SK-MEL-5 (cell line): ENCODE measurements at regions not wholly inside any gene's neighbourhood (a gene's known extent, or its start where the extent isn't known, plus 50 kb on each side); places are given as distances from the start of the nearest gene placed in this dataset.
"Not testable (repeated sequence)": the region's sequence is repeated elsewhere in the genome, so short reads cannot be mapped to it uniquely, and the experiment has no call there.

Source experiments
- DNase-seq: peaks from one replicate; pipeline ENCODE4 v3.0.0-alpha.2; 2016; ENCODE audit warnings: low read depth, low spot score
- in situ Hi-C: cut with HindIII; loops from 2 replicates; pipeline ENCODE4 v1.10.0; 2016; ENCODE audit warnings: low sequenced_read_pairs, high pct_unique_total_duplicates, low pct_unique_long_range_greater_than_20kb

GRCh38 chr10:9957876-9958275 is 1059.8 kb upstream of the CELF2 start:
- in situ Hi-C loops, DNase-seq: not testable (repeated sequence)

DNA sequence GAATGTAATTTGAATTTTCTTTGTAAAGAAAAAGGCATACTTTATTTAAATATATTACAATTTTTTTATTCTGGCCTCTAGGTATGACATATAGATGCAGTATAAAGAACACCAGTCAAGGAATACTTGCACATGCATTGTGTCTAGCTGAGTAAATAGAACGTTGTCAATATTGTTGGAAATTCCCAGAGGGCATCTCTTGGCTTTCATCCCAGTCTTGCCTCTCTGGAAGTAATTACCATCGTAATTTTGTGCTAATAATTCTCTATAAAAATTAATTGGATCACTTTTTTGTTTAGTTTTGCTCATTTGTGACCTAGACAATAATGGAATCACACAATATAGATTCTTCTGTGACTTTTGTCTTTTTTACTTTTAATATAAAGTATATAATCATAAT is 1052.3 kb upstream of the CELF2 start:
- no peak for DNase-seq
- in situ Hi-C loops: no loop called here

DNA sequence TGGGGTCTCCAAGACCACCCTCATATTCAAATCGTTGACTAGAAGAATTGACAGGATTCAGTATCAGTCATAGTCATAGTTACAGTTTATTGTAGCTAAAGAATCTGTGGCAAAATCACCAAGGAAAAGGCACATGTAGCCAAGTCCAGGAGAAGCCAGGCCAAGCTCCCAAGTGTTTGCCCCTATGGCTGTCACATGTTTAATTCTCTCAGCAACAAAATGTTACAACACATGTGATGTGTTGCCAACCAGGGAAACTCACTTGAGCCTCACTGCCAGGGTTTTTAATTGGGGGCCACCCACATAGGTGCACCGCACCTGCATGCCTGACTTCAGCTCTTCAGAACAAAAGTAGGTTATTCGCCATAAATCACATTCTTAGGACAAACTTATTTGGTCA is 1030.9 kb upstream of the CELF2 start:
- in situ Hi-C loops: no loop called here
- no peak for DNase-seq

- in situ Hi-C loops: no loop called here
- no peak for DNase-seq
Measured at GRCh38 chr10:9987197-9987596, 1030.5 kb upstream of the CELF2 start.

GRCh38 chr10:9992661-9993060 is 1025.0 kb upstream of the CELF2 start:
- in situ Hi-C loops: no loop called here
- no peak for DNase-seq

DNA sequence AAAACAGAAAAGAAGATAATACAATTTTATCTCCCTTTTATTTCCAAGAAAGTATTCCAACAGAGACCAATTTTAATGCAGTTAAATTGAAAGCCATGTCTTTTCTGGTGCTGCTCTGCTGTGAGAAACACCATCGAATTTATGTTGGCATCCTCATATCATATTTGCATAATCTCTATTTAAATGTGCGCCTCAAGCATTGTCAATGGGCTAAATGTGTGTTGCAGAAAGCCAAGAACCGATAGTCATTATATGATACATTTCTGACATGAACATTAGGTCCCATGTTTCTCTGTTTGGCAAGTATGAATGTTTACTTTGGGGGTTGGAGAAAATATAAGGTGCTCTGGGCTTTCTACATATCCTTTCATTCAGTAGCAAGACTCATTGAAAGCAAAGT is 1023.5 kb upstream of the CELF2 start:
- in situ Hi-C loops: no loop called here
- no peak for DNase-seq

- DNase-seq: no peak
- in situ Hi-C loops: no loop called here
Measured at GRCh38 chr10:9999627-10000026, 1018.0 kb upstream of the CELF2 start.

DNA sequence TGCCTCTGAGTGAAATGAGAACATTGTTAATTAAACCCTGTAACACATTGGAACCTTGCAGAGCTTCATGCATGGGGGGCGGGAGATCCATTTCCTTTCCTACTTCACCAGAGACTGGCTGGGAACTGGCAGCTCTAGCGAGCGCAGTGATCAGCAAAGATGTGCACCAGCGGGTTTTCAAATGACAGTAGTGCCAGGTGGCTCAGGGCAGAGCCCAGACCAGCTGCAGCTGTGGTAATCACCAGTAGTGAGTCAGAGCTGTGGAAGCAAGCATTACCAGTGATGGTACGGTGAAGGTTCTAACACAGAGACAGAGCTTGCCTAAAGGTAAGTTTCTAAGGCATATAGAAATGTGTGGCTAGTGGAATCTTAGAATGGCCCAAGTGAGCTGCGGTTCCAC is 1009.7 kb upstream of the CELF2 start:
- in situ Hi-C loops: no loop called here
- DNase-seq: no peak

GRCh38 chr10:10010397-10010796 is 1007.3 kb upstream of the CELF2 start:
- in situ Hi-C loops: no loop called here
- DNase-seq: no peak

DNA sequence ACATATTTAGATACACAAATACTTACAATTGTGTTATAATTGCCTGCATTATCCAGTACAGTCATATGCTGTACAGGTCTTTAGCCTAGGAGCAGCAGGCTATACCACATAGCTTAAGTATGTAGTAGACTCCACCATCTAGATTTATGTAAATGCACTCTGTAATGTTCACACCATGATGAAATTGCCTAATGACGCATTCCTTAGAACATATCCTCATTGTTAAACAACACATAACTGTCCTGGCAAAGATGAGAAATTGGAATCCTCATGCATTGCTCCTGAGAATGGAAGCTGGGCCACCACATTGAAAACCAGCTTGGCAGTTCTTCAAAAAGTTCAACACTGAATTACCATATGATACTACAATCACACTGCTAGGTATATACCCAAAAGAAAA is 1002.8 kb upstream of the CELF2 start:
- no peak for DNase-seq
- in situ Hi-C loops: no loop called here

GRCh38 chr10:10017716-10018115 is 1000.0 kb upstream of the CELF2 start:
- in situ Hi-C loops: no loop called here

DNA sequence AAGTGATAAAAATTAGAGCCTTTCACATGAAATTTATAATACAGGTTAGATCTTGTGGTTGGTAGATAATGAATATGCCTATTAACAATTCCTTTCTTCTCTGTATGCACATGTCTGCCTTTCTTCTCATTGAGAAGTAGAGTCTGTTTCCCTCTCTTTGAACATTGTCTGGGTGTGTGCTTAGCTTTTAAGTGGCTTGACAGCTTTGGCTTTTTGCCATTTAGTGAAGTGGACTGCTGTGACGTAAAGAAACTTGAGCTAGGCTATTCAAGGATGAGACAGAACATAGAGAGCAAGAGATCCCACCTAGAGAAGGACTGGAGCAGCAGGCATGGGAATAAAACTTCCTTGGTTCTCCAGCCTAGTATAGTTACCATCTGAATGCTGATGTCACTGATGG is 996.7 kb upstream of the CELF2 start:
- in situ Hi-C loops: no loop called here
- no peak for DNase-seq

More at GRCh38 chr10:10017716-10018115, 1000.0 kb upstream of the CELF2 start:
- DNase-seq: no peak

- in situ Hi-C loops: no loop called here
- no peak for DNase-seq
Measured at GRCh38 chr10:10032991-10033390, 984.7 kb upstream of the CELF2 start.

DNA sequence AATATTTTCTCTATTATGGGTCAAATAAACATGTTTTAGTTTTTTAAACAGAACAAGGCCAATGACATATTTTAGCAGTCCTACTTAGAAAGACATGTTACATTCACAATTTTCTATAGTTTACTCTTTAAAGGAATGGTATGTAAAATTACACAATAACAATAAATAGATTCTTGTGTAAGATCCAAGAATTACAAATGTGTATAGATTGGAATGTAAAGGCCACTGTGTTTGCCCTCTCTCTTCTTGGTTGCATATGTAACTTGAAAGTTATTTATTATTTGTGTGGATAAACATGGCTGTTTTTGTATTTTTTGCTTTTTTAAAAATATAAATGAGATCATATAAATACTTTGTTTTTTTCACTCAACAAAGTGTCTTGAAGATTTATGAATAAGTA is 979.3 kb upstream of the CELF2 start:
- in situ Hi-C loops: no loop called here
- DNase-seq: no peak

DNA sequence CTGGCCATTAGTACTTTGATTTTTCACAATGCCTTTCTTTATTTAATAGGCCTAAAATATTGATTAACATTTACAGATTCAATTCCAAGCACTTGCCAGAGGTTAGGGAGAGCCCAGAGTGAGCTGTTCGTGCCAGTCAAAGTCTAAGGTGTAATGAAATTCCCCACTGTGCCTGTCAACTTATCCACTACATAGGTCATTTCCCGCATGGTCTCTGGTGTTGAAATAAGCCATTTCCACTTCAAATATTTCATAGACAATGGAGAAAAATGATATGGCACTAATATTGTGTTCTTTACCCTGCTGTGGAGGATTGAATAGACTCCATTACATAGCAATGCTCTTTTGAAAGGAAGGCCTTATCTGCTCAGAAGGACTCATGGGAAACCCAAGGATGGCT is 978.1 kb upstream of the CELF2 start:
- in situ Hi-C loops: no loop called here
- no peak for DNase-seq

DNA sequence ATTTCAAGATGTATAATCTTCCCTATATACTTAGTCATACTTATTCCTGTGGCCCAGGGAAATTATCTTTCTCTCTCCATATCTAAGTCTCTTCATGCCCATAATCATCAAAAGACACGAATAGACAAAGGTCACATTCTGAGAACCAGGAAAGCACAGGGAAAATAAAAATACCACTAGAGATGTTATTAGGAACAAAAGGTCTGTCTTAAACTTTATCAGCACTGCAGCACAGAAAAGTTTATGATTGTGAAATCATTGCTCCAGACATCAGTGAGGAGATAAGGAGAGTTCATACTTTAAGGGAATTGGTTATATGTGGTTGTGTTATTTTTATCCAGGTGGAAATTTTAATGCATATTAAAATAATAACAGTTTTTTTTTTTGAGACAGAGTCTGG is 974.6 kb upstream of the CELF2 start:
- DNase-seq: no peak
- in situ Hi-C loops: no loop called here

DNA sequence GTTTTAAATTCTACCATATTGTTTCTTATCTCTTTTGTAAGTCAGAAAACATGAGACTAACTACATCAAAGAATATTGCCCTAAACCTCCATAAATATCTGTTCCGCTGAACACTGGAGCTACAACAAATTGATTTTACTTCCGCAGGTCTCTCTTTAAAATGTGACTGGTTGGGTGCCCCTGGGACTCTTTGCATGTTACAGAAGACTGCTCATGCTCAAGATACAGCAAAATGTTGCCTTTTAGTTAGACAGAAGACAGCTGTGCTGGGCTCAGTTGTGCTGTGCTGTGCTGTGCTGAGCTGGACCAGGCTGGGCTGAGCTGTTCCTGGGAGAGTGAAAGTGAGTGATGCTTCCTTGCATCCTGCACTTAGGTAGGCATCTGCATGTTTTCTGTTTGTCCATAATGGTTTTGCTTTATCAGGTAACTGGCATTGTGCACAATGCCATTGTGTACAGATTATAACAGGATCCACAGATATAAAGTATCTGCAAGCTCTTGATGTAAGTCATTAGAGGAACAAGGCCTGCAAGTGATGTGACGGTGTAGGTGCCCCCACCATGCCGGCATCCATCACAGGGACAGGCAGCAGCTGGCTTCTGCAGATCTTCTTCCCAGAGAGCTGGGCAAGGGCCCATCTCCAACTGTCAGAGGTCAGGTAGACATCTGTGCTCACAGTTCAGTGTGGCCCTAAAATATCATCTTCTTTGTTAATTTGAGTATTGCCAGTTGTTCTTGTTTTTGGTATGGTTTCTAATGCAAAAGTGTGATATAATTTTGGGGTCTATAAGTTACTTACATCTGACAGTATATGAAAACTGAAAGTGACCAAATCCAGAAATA is 972.5 kb upstream of the CELF2 start:
- in situ Hi-C loops: no loop called here
- DNase-seq: no peak

DNA sequence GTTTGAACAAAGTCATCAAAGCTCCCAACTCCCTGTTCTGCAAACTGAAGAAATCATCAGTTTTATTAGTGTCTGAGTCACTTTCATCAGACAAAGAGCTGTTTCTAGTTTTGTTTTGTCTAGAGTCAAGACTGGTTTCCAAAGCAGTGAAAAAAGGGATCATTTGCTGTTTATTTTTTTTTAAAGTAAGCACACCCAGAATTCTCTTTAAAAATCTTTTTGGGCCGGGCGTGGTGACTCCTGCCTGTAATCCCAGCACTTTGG is 972.0 kb upstream of the CELF2 start:
- DNase-seq: no peak
- in situ Hi-C loops: no loop called here

- in situ Hi-C loops: no loop called here
- DNase-seq: no peak
Measured at GRCh38 chr10:10047426-10047825, 970.2 kb upstream of the CELF2 start.

DNA sequence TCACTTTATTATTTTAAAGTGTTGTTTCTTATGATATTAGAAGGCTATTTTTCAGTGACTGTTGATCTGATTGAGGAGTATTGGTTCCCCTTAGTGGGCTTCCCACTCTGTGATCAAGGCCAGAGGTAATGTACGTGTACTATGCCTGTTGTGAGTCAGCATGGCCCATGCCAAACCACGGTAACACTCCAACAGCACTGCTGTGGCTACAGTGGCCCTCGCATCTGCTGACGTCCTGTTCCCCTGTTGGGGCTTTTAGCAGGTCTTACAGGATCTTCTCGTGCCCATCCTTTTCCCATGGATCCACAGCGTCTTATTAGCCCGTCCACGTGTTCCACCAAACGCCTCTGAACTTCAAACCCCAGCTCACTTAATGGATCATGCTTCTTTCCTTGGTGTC is 964.6 kb upstream of the CELF2 start:
- in situ Hi-C loops: no loop called here
- no peak for DNase-seq
